Stomach (tissue), 4 donors: ENCODE measurements at regions not wholly inside any gene's neighbourhood (a gene's known extent, or its start where the extent isn't known, plus 50 kb on each side); places are given as distances from the start of the nearest gene placed in this dataset.

Experiments used
- EP300 ChIP-seq: sonication (generic); formaldehyde crosslinking; IDR thresholded peaks from one replicate; pipeline ENCODE4 v1.6.1; 2017; ENCODE audit warnings: antibody characterized with exemption
- POLR2A ChIP-seq, 4 donors: fragments of 450-650 bp; IDR thresholded peaks; one replicate each; pipeline ENCODE4 v1.6.1; 2016; ENCODE audit warnings: antibody characterized with exemption in 4 of 4, control low read depth in 2 of 4, mild to moderate bottlenecking in 1 of 4, moderate library complexity in 1 of 4
- POLR2AphosphoS5 ChIP-seq, 3 donors: sonication (generic); formaldehyde crosslinking; IDR thresholded peaks; one replicate each; pipeline ENCODE4 v1.6.1; 2016; ENCODE audit warnings: antibody characterized with exemption in 3 of 3
- TF ChIP-seq, protein P1 (sequence below), 7 experiments: fragments of 450-650 bp in 4 of 7; fragments of 200-600 bp in 3 of 7; sonication (generic) in 3 of 7; IDR thresholded peaks; one replicate each; pipeline ENCODE4 v1.5.1; 2016 to 2019; ENCODE audit warnings: antibody characterized with exemption in 7 of 7, control low read depth in 2 of 7, mild to moderate bottlenecking in 1 of 7

DNA sequence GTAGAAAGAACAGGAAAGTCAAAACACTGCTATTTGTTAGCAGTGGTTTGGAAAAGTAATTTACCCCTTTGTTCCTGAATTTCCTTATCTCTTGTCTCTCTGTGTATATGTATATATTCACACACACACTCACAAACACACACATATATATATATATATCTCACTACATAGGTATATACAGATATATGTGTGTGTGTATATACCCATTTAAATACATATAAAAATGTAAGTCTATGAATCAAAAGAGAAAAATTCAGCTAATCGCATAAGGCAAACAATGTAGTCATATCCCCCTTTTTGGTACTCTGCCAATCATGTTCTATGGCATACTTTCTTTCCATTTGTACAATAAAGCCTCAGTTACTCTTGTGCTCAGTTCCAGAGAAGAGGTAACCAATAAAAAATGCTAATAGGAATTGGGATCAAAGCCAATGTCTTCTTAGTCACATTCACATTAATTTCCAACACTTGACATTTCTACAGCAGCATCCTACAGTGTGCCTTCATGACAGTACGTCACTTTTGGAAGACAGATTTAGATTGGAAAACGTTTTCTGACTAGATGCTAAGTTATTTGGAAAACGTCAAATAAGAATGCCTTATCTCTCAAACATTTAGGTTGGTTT is 94.6 kb downstream of the MC4R start:
- TF ChIP-seq POLR2A (IDR thresholded peaks at IDR 0.05) (no peak), POLR2AphosphoS5 (IDR thresholded peaks at IDR 0.05) (no peak), EP300 (no peak)
- TF ChIP-seq, protein P1, sequence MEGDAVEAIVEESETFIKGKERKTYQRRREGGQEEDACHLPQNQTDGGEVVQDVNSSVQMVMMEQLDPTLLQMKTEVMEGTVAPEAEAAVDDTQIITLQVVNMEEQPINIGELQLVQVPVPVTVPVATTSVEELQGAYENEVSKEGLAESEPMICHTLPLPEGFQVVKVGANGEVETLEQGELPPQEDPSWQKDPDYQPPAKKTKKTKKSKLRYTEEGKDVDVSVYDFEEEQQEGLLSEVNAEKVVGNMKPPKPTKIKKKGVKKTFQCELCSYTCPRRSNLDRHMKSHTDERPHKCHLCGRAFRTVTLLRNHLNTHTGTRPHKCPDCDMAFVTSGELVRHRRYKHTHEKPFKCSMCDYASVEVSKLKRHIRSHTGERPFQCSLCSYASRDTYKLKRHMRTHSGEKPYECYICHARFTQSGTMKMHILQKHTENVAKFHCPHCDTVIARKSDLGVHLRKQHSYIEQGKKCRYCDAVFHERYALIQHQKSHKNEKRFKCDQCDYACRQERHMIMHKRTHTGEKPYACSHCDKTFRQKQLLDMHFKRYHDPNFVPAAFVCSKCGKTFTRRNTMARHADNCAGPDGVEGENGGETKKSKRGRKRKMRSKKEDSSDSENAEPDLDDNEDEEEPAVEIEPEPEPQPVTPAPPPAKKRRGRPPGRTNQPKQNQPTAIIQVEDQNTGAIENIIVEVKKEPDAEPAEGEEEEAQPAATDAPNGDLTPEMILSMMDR (IDR thresholded peaks at IDR 0.05) = no peak
